ENCODE measurements at regions not wholly inside any gene's neighbourhood (a gene's known extent, or its start where the extent isn't known, plus 50 kb on each side); places are given as distances from the start of the nearest gene placed in this dataset.

- no peak for ATAC-seq
- H3K36me3 Mint-ChIP-seq = no peaks in the 10 kb centered on the region
- no peaks in the 10 kb centered on the region for H3K27me3 Mint-ChIP-seq
- H3K9me3 Mint-ChIP-seq = peaks cover 0 to 16% (median 9%) of the 10 kb centered on the region in 9 donors
- H3K4me3 Mint-ChIP-seq = no peak overlapping the region
- no peak for DNase-seq
- POLR2A ChIA-PET = no interaction called here
- no peak overlapping the region for H3K27ac Mint-ChIP-seq
- H3K4me1 Mint-ChIP-seq = no peaks in the 10 kb centered on the region
Observed at GRCh38 chr10:106111246-106111645, 1053.3 kb downstream of the SORCS1 start.

- no peak overlapping the region for H3K4me3 Mint-ChIP-seq
- peaks cover 0 to 13% (median 0%) of the 10 kb centered on the region in 9 donors for H3K9me3 Mint-ChIP-seq
- DNase-seq (no peak), ATAC-seq (no peak)
- H3K27ac Mint-ChIP-seq = no peak overlapping the region
- POLR2A ChIA-PET = no interaction called here
- H3K36me3 Mint-ChIP-seq = no peaks in the 10 kb centered on the region
- no peaks in the 10 kb centered on the region for H3K4me1 Mint-ChIP-seq
- H3K27me3 Mint-ChIP-seq = no peaks in the 10 kb centered on the region
Observed at GRCh38 chr10:106107706-106108105, 1056.8 kb downstream of the SORCS1 start.

- no peaks in the 10 kb centered on the region for H3K36me3 Mint-ChIP-seq
- H3K27me3 Mint-ChIP-seq = no peaks in the 10 kb centered on the region
- H3K27ac Mint-ChIP-seq = no peak overlapping the region
- POLR2A ChIA-PET = no interaction called here
- DNase-seq (no peak), ATAC-seq (no peak)
- no peaks in the 10 kb centered on the region for H3K4me1 Mint-ChIP-seq
- H3K9me3 Mint-ChIP-seq = peaks cover 0 to 12% (median 0%) of the 10 kb centered on the region in 9 donors
- H3K4me3 Mint-ChIP-seq = no peak overlapping the region
Observed at GRCh38 chr10:106106114-106106513, 1058.4 kb downstream of the SORCS1 start.

- POLR2A ChIA-PET = no interaction called here
- Mint-ChIP-seq H3K4me3 (no peak overlapping the region), H3K27me3 (no peaks in the 10 kb centered on the region), H3K27ac (no peak overlapping the region), H3K4me1 (no peaks in the 10 kb centered on the region), H3K36me3 (no peaks in the 10 kb centered on the region), H3K9me3 (peaks cover 0 to 4% (median 0%) of the 10 kb centered on the region in 9 donors)
- DNase-seq = no peak
- ATAC-seq = no peak
Observed at GRCh38 chr10:106089855-106090254, 1074.7 kb downstream of the SORCS1 start.

- Mint-ChIP-seq H3K36me3 (no peaks in the 10 kb centered on the region), H3K27ac (no peak overlapping the region), H3K27me3 (no peaks in the 10 kb centered on the region), H3K4me1 (no peaks in the 10 kb centered on the region), H3K9me3 (peaks cover 0 to 6% (median 0%) of the 10 kb centered on the region in 9 donors), H3K4me3 (no peak overlapping the region)
- ATAC-seq (no peak), DNase-seq (no peak)
- POLR2A ChIA-PET = no interaction called here
Observed at GRCh38 chr10:106086391-106086790, 1078.1 kb downstream of the SORCS1 start.

GRCh38 chr10:106083572-106083971 is 1080.9 kb downstream of the SORCS1 start:
- no peaks in the 10 kb centered on the region for H3K4me1 Mint-ChIP-seq
- no peak overlapping the region for H3K4me3 Mint-ChIP-seq
- POLR2A ChIA-PET = no interaction called here
- peaks cover 0 to 6% (median 0%) of the 10 kb centered on the region in 9 donors for H3K9me3 Mint-ChIP-seq
- H3K36me3 Mint-ChIP-seq = no peaks in the 10 kb centered on the region
- DNase-seq (no peak), ATAC-seq (no peak)
- H3K27me3 Mint-ChIP-seq = no peaks in the 10 kb centered on the region
- H3K27ac Mint-ChIP-seq = no peak overlapping the region

- ATAC-seq (no peak), DNase-seq (no peak)
- H3K9me3 Mint-ChIP-seq = peaks cover 0 to 8% (median 3%) of the 10 kb centered on the region in 9 donors
- H3K4me3 Mint-ChIP-seq = no peak overlapping the region
- no peaks in the 10 kb centered on the region for H3K4me1 Mint-ChIP-seq
- H3K36me3 Mint-ChIP-seq = no peaks in the 10 kb centered on the region
- no peak overlapping the region for H3K27ac Mint-ChIP-seq
- H3K27me3 Mint-ChIP-seq = no peaks in the 10 kb centered on the region
- POLR2A ChIA-PET = no interaction called here
Observed at GRCh38 chr10:106082865-106083264, 1081.6 kb downstream of the SORCS1 start.

GRCh38 chr10:106078895-106079576 is 1085.5 kb downstream of the SORCS1 start:
- Mint-ChIP-seq H3K27ac (no peak overlapping the region), H3K9me3 (peaks cover 0 to 11% (median 2%) of the 10 kb centered on the region in 9 donors), H3K27me3 (no peaks in the 10 kb centered on the region), H3K4me1 (no peaks in the 10 kb centered on the region), H3K4me3 (no peak overlapping the region), H3K36me3 (no peaks in the 10 kb centered on the region)
- POLR2A ChIA-PET = no interaction called here
- no peak for DNase-seq
- ATAC-seq = no peak

GRCh38 chr10:106076496-106076895 is 1088.0 kb downstream of the SORCS1 start:
- Mint-ChIP-seq H3K27ac (no peak overlapping the region), H3K4me1 (no peaks in the 10 kb centered on the region), H3K36me3 (no peaks in the 10 kb centered on the region), H3K4me3 (no peak overlapping the region), H3K9me3 (peaks cover 0 to 14% (median 5%) of the 10 kb centered on the region in 9 donors), H3K27me3 (no peaks in the 10 kb centered on the region)
- POLR2A ChIA-PET = no interaction called here
- ATAC-seq (no peak), DNase-seq (no peak)

GRCh38 chr10:106053061-106053460 is 1111.4 kb downstream of the SORCS1 start:
- no peaks in the 10 kb centered on the region for H3K27me3 Mint-ChIP-seq
- no peaks in the 10 kb centered on the region for H3K36me3 Mint-ChIP-seq
- POLR2A ChIA-PET = no interaction called here
- H3K27ac Mint-ChIP-seq = no peak overlapping the region
- H3K4me1 Mint-ChIP-seq = no peaks in the 10 kb centered on the region
- peaks cover 0 to 26% (median 6%) of the 10 kb centered on the region in 9 donors for H3K9me3 Mint-ChIP-seq
- no peak for DNase-seq
- ATAC-seq = no peak
- H3K4me3 Mint-ChIP-seq = no peak overlapping the region

- Mint-ChIP-seq H3K4me1 (no peaks in the 10 kb centered on the region), H3K27me3 (peaks cover 0 to 3% (median 0%) of the 10 kb centered on the region in 5 donors), H3K4me3 (no peak overlapping the region), H3K9me3 (peaks cover 2 to 11% (median 5%) of the 10 kb centered on the region in 9 donors), H3K36me3 (peaks cover 0 to 2% (median 0%) of the 10 kb centered on the region in 3 donors), H3K27ac (no peak overlapping the region)
- no peak for ATAC-seq
- POLR2A ChIA-PET = no interaction called here
- no peak for DNase-seq
Observed at GRCh38 chr10:106044503-106044902, 1120.0 kb downstream of the SORCS1 start.

- no peak for DNase-seq
- no peak overlapping the region for H3K4me3 Mint-ChIP-seq
- no peaks in the 10 kb centered on the region for H3K4me1 Mint-ChIP-seq
- ATAC-seq = no peak
- peaks cover 0 to 2% (median 0%) of the 10 kb centered on the region in 3 donors for H3K36me3 Mint-ChIP-seq
- H3K27ac Mint-ChIP-seq = no peak overlapping the region
- POLR2A ChIA-PET = no interaction called here
- H3K27me3 Mint-ChIP-seq = peaks cover 0 to 3% (median 0%) of the 10 kb centered on the region in 5 donors
- H3K9me3 Mint-ChIP-seq = peaks cover 2 to 11% (median 5%) of the 10 kb centered on the region in 9 donors
Observed at GRCh38 chr10:106043863-106044262, 1120.6 kb downstream of the SORCS1 start.

- Mint-ChIP-seq H3K4me3 (no peak overlapping the region), H3K4me1 (no peaks in the 10 kb centered on the region), H3K36me3 (peaks cover 0 to 2% (median 0%) of the 10 kb centered on the region in 3 donors), H3K27me3 (peaks cover 0 to 3% (median 0%) of the 10 kb centered on the region in 5 donors), H3K9me3 (peaks cover 0 to 41% (median 8%) of the 10 kb centered on the region in 9 donors), H3K27ac (no peak overlapping the region)
- no peak for DNase-seq
- no peak for ATAC-seq
- POLR2A ChIA-PET = no interaction called here
Observed at GRCh38 chr10:106038246-106038645, 1126.3 kb downstream of the SORCS1 start.

GRCh38 chr10:106033065-106033464 is 1131.4 kb downstream of the SORCS1 start:
- POLR2A ChIA-PET = no interaction called here
- Mint-ChIP-seq H3K36me3 (no peaks in the 10 kb centered on the region), H3K4me3 (no peak overlapping the region), H3K27ac (no peak overlapping the region), H3K9me3 (peaks cover 0 to 32% (median 8%) of the 10 kb centered on the region in 9 donors), H3K27me3 (no peaks in the 10 kb centered on the region), H3K4me1 (peaks cover 0 to 3% (median 0%) of the 10 kb centered on the region in 4 donors)
- ATAC-seq (no peak), DNase-seq (no peak)
